ENCODE measurements at regions not wholly inside any gene's neighbourhood (a gene's known extent, or its start where the extent isn't known, plus 50 kb on each side); places are given as distances from the start of the nearest gene placed in this dataset.

- Histone ChIP-seq H3K27ac (ENCODE audit: low read length) (no peak overlapping the region), H3K9ac (ENCODE audit: low read depth, low read length) (no peak overlapping the region), H4K20me1 (ENCODE audit: insufficient read depth, low read length) (0 out of 2 replicates have a peak, but pooled peaks cover 3% of the 10 kb centered on the region), H3K27me3 (ENCODE audit: insufficient read depth, low read length, poor library complexity) (no peaks in the 10 kb centered on the region), H3K4me3 (ENCODE audit: low read depth in 1 of 2, low read length in 2 of 2) (no peak overlapping the region), H3K79me2 (ENCODE audit: insufficient read depth, low read length) (no peaks in the 10 kb centered on the region), H3K4me1 (ENCODE audit: insufficient read depth, low read length) (no peaks in the 10 kb centered on the region), H3K9me3 (ENCODE audit: insufficient read depth, low read length, severe bottlenecking) (no peaks in the 10 kb centered on the region), H3K4me2 (ENCODE audit: insufficient read depth, low read length) (no peak overlapping the region), H2AFZ (ENCODE audit: low read depth, low read length) (no peak overlapping the region), H3K36me3 (ENCODE audit: insufficient read depth, low read length) (no peaks in the 10 kb centered on the region)
- TF ChIP-seq EZH2 (IDR thresholded peaks at IDR 0.05; ENCODE audit: borderline replicate concordance, low read depth, low read length, severe bottlenecking): no peak
- TF ChIP-seq CTCF (IDR thresholded peaks at IDR 0.05; ENCODE audit: borderline replicate concordance, extremely low read depth, low read length, poor library complexity, severe bottlenecking): no peak
- no peak for DNase-seq
- ATAC-seq (ENCODE audit: insufficient read depth, low read depth): no peak
Observed at GRCh38 chr11:70697701-70698100, 299.4 kb downstream of the CTTN start.

GRCh38 chr11:70698871-70699270 is 300.5 kb downstream of the CTTN start:
- H3K36me3 ChIP-seq (ENCODE audit: insufficient read depth, low read length): no peaks in the 10 kb centered on the region
- H3K27me3 ChIP-seq (ENCODE audit: insufficient read depth, low read length, poor library complexity): no peaks in the 10 kb centered on the region
- H3K79me2 ChIP-seq (ENCODE audit: insufficient read depth, low read length): no peaks in the 10 kb centered on the region
- no peak for DNase-seq
- no peak overlapping the region for H2AFZ ChIP-seq (ENCODE audit: low read depth, low read length)
- no peak overlapping the region for H3K9ac ChIP-seq (ENCODE audit: low read depth, low read length)
- no peak overlapping the region for H3K27ac ChIP-seq (ENCODE audit: low read length)
- 0 out of 2 replicates have a peak, but pooled peaks cover 3% of the 10 kb centered on the region for H4K20me1 ChIP-seq (ENCODE audit: insufficient read depth, low read length)
- ATAC-seq (ENCODE audit: insufficient read depth, low read depth): no peak
- H3K4me2 ChIP-seq (ENCODE audit: insufficient read depth, low read length): no peak overlapping the region
- H3K4me3 ChIP-seq (ENCODE audit: low read depth in 1 of 2, low read length in 2 of 2): no peak overlapping the region
- no peaks in the 10 kb centered on the region for H3K4me1 ChIP-seq (ENCODE audit: insufficient read depth, low read length)
- no peaks in the 10 kb centered on the region for H3K9me3 ChIP-seq (ENCODE audit: insufficient read depth, low read length, severe bottlenecking)
- TF ChIP-seq EZH2 (IDR thresholded peaks at IDR 0.05; ENCODE audit: borderline replicate concordance, low read depth, low read length, severe bottlenecking): no peak
- TF ChIP-seq CTCF (IDR thresholded peaks at IDR 0.05; ENCODE audit: borderline replicate concordance, extremely low read depth, low read length, poor library complexity, severe bottlenecking): no peak

- H4K20me1 ChIP-seq (ENCODE audit: insufficient read depth, low read length): 0 out of 2 replicates have a peak, but pooled peaks cover 3% of the 10 kb centered on the region
- no peaks in the 10 kb centered on the region for H3K79me2 ChIP-seq (ENCODE audit: insufficient read depth, low read length)
- DNase-seq: no peak
- H3K4me1 ChIP-seq (ENCODE audit: insufficient read depth, low read length): no peaks in the 10 kb centered on the region
- no peaks in the 10 kb centered on the region for H3K9me3 ChIP-seq (ENCODE audit: insufficient read depth, low read length, severe bottlenecking)
- no peak for ATAC-seq (ENCODE audit: insufficient read depth, low read depth)
- H3K36me3 ChIP-seq (ENCODE audit: insufficient read depth, low read length): no peaks in the 10 kb centered on the region
- no peak overlapping the region for H2AFZ ChIP-seq (ENCODE audit: low read depth, low read length)
- no peak overlapping the region for H3K9ac ChIP-seq (ENCODE audit: low read depth, low read length)
- H3K4me3 ChIP-seq (ENCODE audit: low read depth in 1 of 2, low read length in 2 of 2): no peak overlapping the region
- H3K27ac ChIP-seq (ENCODE audit: low read length): no peak overlapping the region
- H3K4me2 ChIP-seq (ENCODE audit: insufficient read depth, low read length): no peak overlapping the region
- no peaks in the 10 kb centered on the region for H3K27me3 ChIP-seq (ENCODE audit: insufficient read depth, low read length, poor library complexity)
- TF ChIP-seq EZH2 (IDR thresholded peaks at IDR 0.05; ENCODE audit: borderline replicate concordance, low read depth, low read length, severe bottlenecking): no peak
- no peak for TF ChIP-seq CTCF (IDR thresholded peaks at IDR 0.05; ENCODE audit: borderline replicate concordance, extremely low read depth, low read length, poor library complexity, severe bottlenecking)
Observed at GRCh38 chr11:70699294-70700221, 301.2 kb downstream of the CTTN start.
